PC-9 (cell line): ENCODE measurements at regions not wholly inside any gene's neighbourhood (a gene's known extent, or its start where the extent isn't known, plus 50 kb on each side); places are given as distances from the start of the nearest gene placed in this dataset.

ENCODE experiments used
- BruUV-seq: library from RNA; stranded (reverse); fragments of 400-500 nt; replicated peaks from 2 replicates; lab custom pipeline; 2021; lab: Mats Ljungman, UMichigan
- CTCF ChIA-PET: fragments of 300-600 bp; sonication (Branson Sonifier 250); formaldehyde crosslinking; loops from one replicate; lab custom pipeline; 2022; ENCODE audit warnings: antibody characterized with exemption; lab: Charles Lee
- POLR2A ChIA-PET: fragments of 300-600 bp; sonication (Branson Sonifier 250); formaldehyde crosslinking; loops from one replicate; lab custom pipeline; 2022; ENCODE audit warnings: antibody characterized with exemption; ENCODE audit not compliant: unreplicated experiment; lab: Charles Lee
- DNase-seq, 2 experiments: peaks; one replicate each; pipeline versions ENCODE4 v3.0.0 to v3.0.0-alpha.2; 2015 to 2022; ENCODE audit warnings: mixed read lengths in 1 of 2
- H2AFZ ChIP-seq: fragments of 200-600 bp; sonication (generic); 2 replicates; pipeline ENCODE4 v1.8.1; 2017; ENCODE audit warnings: antibody characterized with exemption
- H3F3A ChIP-seq: fragments of 200-600 bp; sonication (generic); 2 replicates; pipeline ENCODE4 v1.8.1; 2017; ENCODE audit warnings: antibody characterized with exemption, mild to moderate bottlenecking, low read depth; ENCODE audit not compliant: insufficient read depth
- H3K27ac ChIP-seq: fragments of 200-600 bp; sonication (generic); 2 replicates; pipeline ENCODE4 v1.6.1; 2016; ENCODE audit warnings: mixed run types
- H3K27me3 ChIP-seq: fragments of 200-600 bp; sonication (generic); 2 replicates; pipeline ENCODE4 v1.6.1; 2016; ENCODE audit warnings: low read depth, mixed run types; ENCODE audit not compliant: insufficient read depth
- H3K36me3 ChIP-seq: fragments of 200-600 bp; sonication (generic); 2 replicates; pipeline ENCODE4 v1.6.1; 2016; ENCODE audit warnings: low read depth, mixed run types
- H3K4me1 ChIP-seq: fragments of 200-600 bp; sonication (generic); replicated peaks from 2 replicates; pipeline ENCODE4 v1.6.1; 2016; ENCODE audit warnings: mixed run types; ENCODE audit not compliant: insufficient read depth
- H3K4me2 ChIP-seq: fragments of 200-600 bp; sonication (generic); 2 replicates; pipeline ENCODE4 v1.6.1; 2017; ENCODE audit warnings: mixed run types
- H3K4me3 ChIP-seq: fragments of 200-600 bp; sonication (generic); 2 replicates; pipeline ENCODE4 v1.6.1; 2016; ENCODE audit warnings: mixed run types
- H3K79me2 ChIP-seq: fragments of 200-600 bp; sonication (generic); 2 replicates; pipeline ENCODE4 v1.6.1; 2017; ENCODE audit warnings: low read depth, mixed run types
- H3K9me2 ChIP-seq: fragments of 200-600 bp; sonication (generic); 2 replicates; pipeline ENCODE4 v1.8.1; 2017; ENCODE audit warnings: mild to moderate bottlenecking; ENCODE audit not compliant: insufficient read depth
- H3K9me3 ChIP-seq: fragments of 200-600 bp; sonication (generic); 2 replicates; pipeline ENCODE4 v1.8.1; 2016; ENCODE audit warnings: low read depth; ENCODE audit not compliant: insufficient read depth
- H4K20me1 ChIP-seq: fragments of 200-600 bp; sonication (generic); 2 replicates; pipeline ENCODE4 v1.8.1; 2017; ENCODE audit not compliant: insufficient read depth
- EZH2 ChIP-seq: fragments of 200-600 bp; sonication (generic); IDR thresholded peaks from 2 replicates; pipeline ENCODE4 v1.8.0; 2017; ENCODE audit warnings: antibody characterized with exemption, low read depth
- intact Hi-C: fragments of 100-400 bp; cut with micrococcal nuclease; formaldehyde crosslinking; loops from one replicate; pipeline ENCODE4 v1.10.0; 2022; ENCODE audit not compliant: unreplicated experiment
- TF ChIP-seq, protein P1 (sequence below): fragments of 200-600 bp; sonication (generic); conservative IDR thresholded peaks from 2 replicates; pipeline ENCODE4 v1.6.1; 2017; ENCODE audit warnings: mixed run types, antibody characterized with exemption, mild to moderate bottlenecking, moderate library complexity

DNA sequence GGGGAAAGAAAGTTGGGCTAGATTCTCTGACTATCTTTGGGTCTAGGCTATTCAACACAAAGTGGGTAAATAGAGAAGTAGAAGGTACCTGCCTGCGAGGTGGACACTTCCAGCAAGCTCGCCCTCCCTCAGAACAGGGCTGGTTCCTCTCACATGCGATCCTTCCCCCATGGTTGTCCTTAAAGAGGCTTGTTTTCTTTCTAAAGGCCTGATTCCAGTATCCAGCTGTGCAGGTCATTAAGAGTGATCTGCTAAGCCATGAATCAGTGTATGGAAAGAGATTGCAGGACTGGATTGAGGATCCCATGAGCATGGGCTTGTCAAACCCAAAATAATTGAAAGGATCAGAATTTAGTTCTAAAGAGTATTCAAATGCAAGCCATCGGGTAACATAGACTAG lies 189.0 kb downstream of the URB2 start:
- Histone ChIP-seq H3K27ac (no peak overlapping the region), H3F3A (no peaks in the 10 kb centered on the region), H3K4me3 (no peak overlapping the region), H3K9me2 (no peaks in the 10 kb centered on the region), H4K20me1 (no peaks in the 10 kb centered on the region), H3K9me3 (peaks cover 2% of the 10 kb centered on the region; the same call in 1 of the 2 replicates), H3K27me3 (no peaks in the 10 kb centered on the region), H3K4me2 (no peak overlapping the region), H3K36me3 (no peaks in the 10 kb centered on the region), H3K4me1 (no peaks in the 10 kb centered on the region), H3K79me2 (no peaks in the 10 kb centered on the region), H2AFZ (no peak overlapping the region)
- no peak for DNase-seq
- BruUV-seq, result no TSS peak
- ChIA-PET CTCF (interaction anchor here (0.6 kb wide), 1 partner anchor 14 kb away, joined by 5 read pairs; no protein-coding TSS in a partner anchor), POLR2A (no interaction called here)
- intact Hi-C loops, result no loop called here
- TF ChIP-seq, protein P1, sequence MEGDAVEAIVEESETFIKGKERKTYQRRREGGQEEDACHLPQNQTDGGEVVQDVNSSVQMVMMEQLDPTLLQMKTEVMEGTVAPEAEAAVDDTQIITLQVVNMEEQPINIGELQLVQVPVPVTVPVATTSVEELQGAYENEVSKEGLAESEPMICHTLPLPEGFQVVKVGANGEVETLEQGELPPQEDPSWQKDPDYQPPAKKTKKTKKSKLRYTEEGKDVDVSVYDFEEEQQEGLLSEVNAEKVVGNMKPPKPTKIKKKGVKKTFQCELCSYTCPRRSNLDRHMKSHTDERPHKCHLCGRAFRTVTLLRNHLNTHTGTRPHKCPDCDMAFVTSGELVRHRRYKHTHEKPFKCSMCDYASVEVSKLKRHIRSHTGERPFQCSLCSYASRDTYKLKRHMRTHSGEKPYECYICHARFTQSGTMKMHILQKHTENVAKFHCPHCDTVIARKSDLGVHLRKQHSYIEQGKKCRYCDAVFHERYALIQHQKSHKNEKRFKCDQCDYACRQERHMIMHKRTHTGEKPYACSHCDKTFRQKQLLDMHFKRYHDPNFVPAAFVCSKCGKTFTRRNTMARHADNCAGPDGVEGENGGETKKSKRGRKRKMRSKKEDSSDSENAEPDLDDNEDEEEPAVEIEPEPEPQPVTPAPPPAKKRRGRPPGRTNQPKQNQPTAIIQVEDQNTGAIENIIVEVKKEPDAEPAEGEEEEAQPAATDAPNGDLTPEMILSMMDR, result no peak
- TF ChIP-seq EZH2, result no peak

DNA sequence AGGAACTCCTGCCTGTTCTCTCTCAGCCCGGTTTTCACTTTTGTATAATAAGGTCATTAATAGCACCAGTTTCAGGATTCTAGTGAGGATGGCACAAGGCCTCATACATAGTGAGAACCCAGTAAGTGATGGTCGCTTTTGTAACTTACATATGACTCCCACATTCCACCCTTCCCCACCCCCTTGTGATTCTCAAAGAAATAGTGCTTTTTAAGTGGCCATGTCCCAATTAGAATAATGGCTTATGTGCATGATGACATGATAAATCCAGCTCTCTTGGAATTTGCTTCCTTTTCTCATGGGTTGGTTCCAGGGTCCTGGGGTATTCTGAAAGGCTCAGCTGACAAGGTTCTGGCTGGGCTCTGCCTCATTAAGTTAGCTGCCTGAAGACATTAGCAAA lies 189.9 kb downstream of the URB2 start:
- intact Hi-C loops, result no loop called here
- POLR2A ChIA-PET, result no interaction called here
- no TSS peak for BruUV-seq
- no peak overlapping the region for H2AFZ ChIP-seq
- no peaks in the 10 kb centered on the region for H4K20me1 ChIP-seq
- H3K36me3 ChIP-seq, result no peaks in the 10 kb centered on the region
- H3K27me3 ChIP-seq, result no peaks in the 10 kb centered on the region
- H3K4me2 ChIP-seq, result no peak overlapping the region
- CTCF ChIA-PET, result interaction anchor here (0.6 kb wide), 1 partner anchor 13 kb away, joined by 5 read pairs; no protein-coding TSS in a partner anchor
- H3K27ac ChIP-seq, result no peak overlapping the region
- no peaks in the 10 kb centered on the region for H3K79me2 ChIP-seq
- no peak for DNase-seq
- TF ChIP-seq EZH2, result no peak
- TF ChIP-seq, protein P1, result no peak
- H3K4me3 ChIP-seq, result no peak overlapping the region
- no peaks in the 10 kb centered on the region for H3F3A ChIP-seq
- no peaks in the 10 kb centered on the region for H3K9me2 ChIP-seq
- H3K4me1 ChIP-seq, result no peaks in the 10 kb centered on the region
- no peaks in the 10 kb centered on the region for H3K9me3 ChIP-seq

DNA sequence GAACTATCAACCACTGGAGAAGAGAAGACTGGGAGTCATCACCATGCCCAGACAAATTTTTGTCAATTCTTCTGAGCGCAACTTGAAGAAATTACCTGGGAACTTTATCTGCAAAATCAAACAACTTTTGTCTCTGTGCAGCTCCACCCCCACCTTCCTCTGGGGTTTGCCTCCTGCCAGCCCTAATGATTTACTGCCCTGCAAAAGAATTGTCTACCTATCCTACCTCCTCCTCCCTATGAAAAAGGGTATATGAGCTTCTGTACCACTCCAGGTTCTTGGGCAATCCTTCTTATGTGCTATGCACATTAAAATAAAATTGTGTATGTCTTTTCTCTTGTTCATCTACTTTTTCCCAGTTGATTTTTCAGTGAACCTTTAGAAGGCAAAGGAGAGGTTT lies 191.9 kb downstream of the URB2 start:
- no peak overlapping the region for H3K27ac ChIP-seq

More for the DNA sequence above, 191.9 kb downstream of the URB2 start:
- Histone ChIP-seq H3F3A (no peaks in the 10 kb centered on the region), H4K20me1 (no peaks in the 10 kb centered on the region), H3K27me3 (peaks cover 3% of the 10 kb centered on the region; the same call in 1 of the 2 replicates), H3K79me2 (no peaks in the 10 kb centered on the region), H3K9me3 (no peaks in the 10 kb centered on the region), H3K4me3 (no peak overlapping the region), H3K4me1 (no peaks in the 10 kb centered on the region), H3K36me3 (no peaks in the 10 kb centered on the region), H3K9me2 (no peaks in the 10 kb centered on the region; the same call in 1 of the 2 replicates), H2AFZ (no peak overlapping the region), H3K4me2 (no peak overlapping the region)
- intact Hi-C loops, result no loop called here
- DNase-seq, result no peak
- no TSS peak for BruUV-seq
- POLR2A ChIA-PET, result no interaction called here
- TF ChIP-seq EZH2, result no peak
- TF ChIP-seq, protein P1, result no peak
- CTCF ChIA-PET, result interaction anchor here (0.6 kb wide), 1 partner anchor 185 kb away, joined by 3 read pairs; no protein-coding TSS in a partner anchor
